ENCODE measurements at regions not wholly inside any gene's neighbourhood (a gene's known extent, or its start where the extent isn't known, plus 50 kb on each side); places are given as distances from the start of the nearest gene placed in this dataset.

- TF ChIP-seq POLR2A (IDR thresholded peaks at IDR 0.05) (no peak), POLR2AphosphoS5 (IDR thresholded peaks at IDR 0.05) (no peak)
- TF ChIP-seq, protein P1, sequence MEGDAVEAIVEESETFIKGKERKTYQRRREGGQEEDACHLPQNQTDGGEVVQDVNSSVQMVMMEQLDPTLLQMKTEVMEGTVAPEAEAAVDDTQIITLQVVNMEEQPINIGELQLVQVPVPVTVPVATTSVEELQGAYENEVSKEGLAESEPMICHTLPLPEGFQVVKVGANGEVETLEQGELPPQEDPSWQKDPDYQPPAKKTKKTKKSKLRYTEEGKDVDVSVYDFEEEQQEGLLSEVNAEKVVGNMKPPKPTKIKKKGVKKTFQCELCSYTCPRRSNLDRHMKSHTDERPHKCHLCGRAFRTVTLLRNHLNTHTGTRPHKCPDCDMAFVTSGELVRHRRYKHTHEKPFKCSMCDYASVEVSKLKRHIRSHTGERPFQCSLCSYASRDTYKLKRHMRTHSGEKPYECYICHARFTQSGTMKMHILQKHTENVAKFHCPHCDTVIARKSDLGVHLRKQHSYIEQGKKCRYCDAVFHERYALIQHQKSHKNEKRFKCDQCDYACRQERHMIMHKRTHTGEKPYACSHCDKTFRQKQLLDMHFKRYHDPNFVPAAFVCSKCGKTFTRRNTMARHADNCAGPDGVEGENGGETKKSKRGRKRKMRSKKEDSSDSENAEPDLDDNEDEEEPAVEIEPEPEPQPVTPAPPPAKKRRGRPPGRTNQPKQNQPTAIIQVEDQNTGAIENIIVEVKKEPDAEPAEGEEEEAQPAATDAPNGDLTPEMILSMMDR (IDR thresholded peaks at IDR 0.05), result no peak
Observed at GRCh38 chr3:106135451-106136160, 266.8 kb upstream of the CBLB start.

All from transverse colon (tissue), 4 donors.